Smooth muscle cell of the brain vasculature (primary cell): ENCODE measurements at regions not wholly inside any gene's neighbourhood (a gene's known extent, or its start where the extent isn't known, plus 50 kb on each side); places are given as distances from the start of the nearest gene placed in this dataset.
"Not testable (repeated sequence)": the region's sequence is repeated elsewhere in the genome, so short reads cannot be mapped to it uniquely, and the experiment has no call there.

Experiments
- DNase-seq: peaks from one replicate; pipeline ENCODE4 v3.0.0-alpha.2; 2012; ENCODE audit warnings: low read depth, low spot score

- DNase-seq, result not testable (repeated sequence)
Observed at GRCh38 chr5:119299242-119299614, 56.6 kb upstream of the TNFAIP8 start.

- not testable (repeated sequence) for DNase-seq
Observed at GRCh38 chr5:119299615-119300310, 56.1 kb upstream of the TNFAIP8 start.

GRCh38 chr5:119300311-119300670 lies 55.5 kb upstream of the TNFAIP8 start:
- DNase-seq, result no peak

- DNase-seq, result no peak
Observed at GRCh38 chr5:119301210-119301609, 54.6 kb upstream of the TNFAIP8 start.

GRCh38 chr5:119301906-119302305 lies 53.9 kb upstream of the TNFAIP8 start:
- DNase-seq, result no peak

- no peak for DNase-seq
Observed at GRCh38 chr5:119302449-119302848, 53.4 kb upstream of the TNFAIP8 start.

- DNase-seq, result peak; percentile 66
Observed at GRCh38 chr5:119302916-119303897, 52.6 kb upstream of the TNFAIP8 start.

GRCh38 chr5:119304439-119305211 lies 51.2 kb upstream of the TNFAIP8 start:
- no peak for DNase-seq
